ENCODE measurements at regions not wholly inside any gene's neighbourhood (a gene's known extent, or its start where the extent isn't known, plus 50 kb on each side); places are given as distances from the start of the nearest gene placed in this dataset.

GRCh38 chr12:45646851-45647581, 82.5 kb upstream of the ARID2 start:
- Histone ChIP-seq H3K4me3 (ENCODE audit: low read depth, low read length) (no peak overlapping the region), H2AFZ (ENCODE audit: low read length, unreplicated experiment) (no peak overlapping the region), H3K27me3 (ENCODE audit: insufficient read depth, low read length) (no peaks in the 10 kb centered on the region), H3K79me2 (ENCODE audit: control insufficient read depth, insufficient read depth, low read length, unreplicated experiment) (no peaks in the 10 kb centered on the region), H3K27ac (ENCODE audit: low read depth, low read length) (no peak overlapping the region), H3K36me3 (ENCODE audit: insufficient read depth, low read length) (no peaks in the 10 kb centered on the region), H3K4me1 (ENCODE audit: control insufficient read depth, insufficient read depth, low read length, unreplicated experiment) (no peaks in the 10 kb centered on the region)

- Histone ChIP-seq H3K4me3 (ENCODE audit: low read depth, low read length) (no peak overlapping the region), H3K36me3 (ENCODE audit: insufficient read depth, low read length) (no peaks in the 10 kb centered on the region), H3K27ac (ENCODE audit: low read depth, low read length) (no peak overlapping the region), H3K27me3 (ENCODE audit: insufficient read depth, low read length) (no peaks in the 10 kb centered on the region), H3K79me2 (ENCODE audit: control insufficient read depth, insufficient read depth, low read length, unreplicated experiment) (no peaks in the 10 kb centered on the region), H3K4me1 (ENCODE audit: control insufficient read depth, insufficient read depth, low read length, unreplicated experiment) (no peaks in the 10 kb centered on the region), H2AFZ (ENCODE audit: low read length, unreplicated experiment) (no peak overlapping the region)
Measured at GRCh38 chr12:45648070-45648469, 81.4 kb upstream of the ARID2 start.

- Histone ChIP-seq H2AFZ (ENCODE audit: low read length, unreplicated experiment) (no peak overlapping the region), H3K27ac (ENCODE audit: low read depth, low read length) (no peak overlapping the region), H3K4me1 (ENCODE audit: control insufficient read depth, insufficient read depth, low read length, unreplicated experiment) (no peaks in the 10 kb centered on the region), H3K36me3 (ENCODE audit: insufficient read depth, low read length) (no peaks in the 10 kb centered on the region), H3K4me3 (ENCODE audit: low read depth, low read length) (no peak overlapping the region), H3K27me3 (ENCODE audit: insufficient read depth, low read length) (no peaks in the 10 kb centered on the region), H3K79me2 (ENCODE audit: control insufficient read depth, insufficient read depth, low read length, unreplicated experiment) (no peaks in the 10 kb centered on the region)
Measured at GRCh38 chr12:45651029-45651428, 78.5 kb upstream of the ARID2 start.

GRCh38 chr12:45654002-45654665, 75.4 kb upstream of the ARID2 start:
- H3K4me3 ChIP-seq (ENCODE audit: low read depth, low read length) = no peak overlapping the region
- H3K27me3 ChIP-seq (ENCODE audit: insufficient read depth, low read length) = no peaks in the 10 kb centered on the region
- H3K27ac ChIP-seq (ENCODE audit: low read depth, low read length) = no peak overlapping the region
- no peak overlapping the region for H2AFZ ChIP-seq (ENCODE audit: low read length, unreplicated experiment)
- H3K4me1 ChIP-seq (ENCODE audit: control insufficient read depth, insufficient read depth, low read length, unreplicated experiment) = no peaks in the 10 kb centered on the region
- no peaks in the 10 kb centered on the region for H3K36me3 ChIP-seq (ENCODE audit: insufficient read depth, low read length)
- H3K79me2 ChIP-seq (ENCODE audit: control insufficient read depth, insufficient read depth, low read length, unreplicated experiment) = no peaks in the 10 kb centered on the region

GRCh38 chr12:45655186-45655585, 74.3 kb upstream of the ARID2 start:
- H3K27ac ChIP-seq (ENCODE audit: low read depth, low read length) = no peak overlapping the region
- H3K4me3 ChIP-seq (ENCODE audit: low read depth, low read length) = no peak overlapping the region
- H3K36me3 ChIP-seq (ENCODE audit: insufficient read depth, low read length) = no peaks in the 10 kb centered on the region
- no peaks in the 10 kb centered on the region for H3K79me2 ChIP-seq (ENCODE audit: control insufficient read depth, insufficient read depth, low read length, unreplicated experiment)
- H3K27me3 ChIP-seq (ENCODE audit: insufficient read depth, low read length) = no peaks in the 10 kb centered on the region
- H2AFZ ChIP-seq (ENCODE audit: low read length, unreplicated experiment) = no peak overlapping the region
- no peaks in the 10 kb centered on the region for H3K4me1 ChIP-seq (ENCODE audit: control insufficient read depth, insufficient read depth, low read length, unreplicated experiment)

GRCh38 chr12:45655743-45656142, 73.8 kb upstream of the ARID2 start:
- Histone ChIP-seq H2AFZ (ENCODE audit: low read length, unreplicated experiment) (no peak overlapping the region), H3K27ac (ENCODE audit: low read depth, low read length) (no peak overlapping the region), H3K27me3 (ENCODE audit: insufficient read depth, low read length) (no peaks in the 10 kb centered on the region), H3K4me3 (ENCODE audit: low read depth, low read length) (no peak overlapping the region), H3K79me2 (ENCODE audit: control insufficient read depth, insufficient read depth, low read length, unreplicated experiment) (no peaks in the 10 kb centered on the region), H3K36me3 (ENCODE audit: insufficient read depth, low read length) (no peaks in the 10 kb centered on the region), H3K4me1 (ENCODE audit: control insufficient read depth, insufficient read depth, low read length, unreplicated experiment) (peaks cover 3% of the 10 kb centered on the region)

GRCh38 chr12:45658020-45658419, 71.5 kb upstream of the ARID2 start:
- Histone ChIP-seq H3K27ac (ENCODE audit: low read depth, low read length) (no peak overlapping the region), H2AFZ (ENCODE audit: low read length, unreplicated experiment) (no peak overlapping the region), H3K27me3 (ENCODE audit: insufficient read depth, low read length) (no peaks in the 10 kb centered on the region), H3K4me1 (ENCODE audit: control insufficient read depth, insufficient read depth, low read length, unreplicated experiment) (peaks cover 7% of the 10 kb centered on the region), H3K4me3 (ENCODE audit: low read depth, low read length) (no peak overlapping the region), H3K79me2 (ENCODE audit: control insufficient read depth, insufficient read depth, low read length, unreplicated experiment) (no peaks in the 10 kb centered on the region), H3K36me3 (ENCODE audit: insufficient read depth, low read length) (no peaks in the 10 kb centered on the region)

- peaks cover 7% of the 10 kb centered on the region for H3K4me1 ChIP-seq (ENCODE audit: control insufficient read depth, insufficient read depth, low read length, unreplicated experiment)
- H2AFZ ChIP-seq (ENCODE audit: low read length, unreplicated experiment) = no peak overlapping the region
Measured at GRCh38 chr12:45660330-45660729, 69.2 kb upstream of the ARID2 start.

GRCh38 chr12:45663455-45663854, 66.1 kb upstream of the ARID2 start:
- peaks cover 8% of the 10 kb centered on the region for H3K4me1 ChIP-seq (ENCODE audit: control insufficient read depth, insufficient read depth, low read length, unreplicated experiment)
- H2AFZ ChIP-seq (ENCODE audit: low read length, unreplicated experiment) = no peak overlapping the region
- H3K27ac ChIP-seq (ENCODE audit: low read depth, low read length) = no peak overlapping the region
- H3K4me3 ChIP-seq (ENCODE audit: low read depth, low read length) = no peak overlapping the region
- no peaks in the 10 kb centered on the region for H3K36me3 ChIP-seq (ENCODE audit: insufficient read depth, low read length)
- H3K79me2 ChIP-seq (ENCODE audit: control insufficient read depth, insufficient read depth, low read length, unreplicated experiment) = no peaks in the 10 kb centered on the region
- H3K27me3 ChIP-seq (ENCODE audit: insufficient read depth, low read length) = no peaks in the 10 kb centered on the region

More at GRCh38 chr12:45660330-45660729, 69.2 kb upstream of the ARID2 start:
- Histone ChIP-seq H3K27ac (ENCODE audit: low read depth, low read length) (no peak overlapping the region), H3K27me3 (ENCODE audit: insufficient read depth, low read length) (no peaks in the 10 kb centered on the region), H3K79me2 (ENCODE audit: control insufficient read depth, insufficient read depth, low read length, unreplicated experiment) (no peaks in the 10 kb centered on the region), H3K4me3 (ENCODE audit: low read depth, low read length) (no peak overlapping the region), H3K36me3 (ENCODE audit: insufficient read depth, low read length) (no peaks in the 10 kb centered on the region)

GRCh38 chr12:45665941-45666340, 63.6 kb upstream of the ARID2 start:
- no peaks in the 10 kb centered on the region for H3K27me3 ChIP-seq (ENCODE audit: insufficient read depth, low read length)
- no peak overlapping the region for H2AFZ ChIP-seq (ENCODE audit: low read length, unreplicated experiment)
- no peak overlapping the region for H3K27ac ChIP-seq (ENCODE audit: low read depth, low read length)
- no peaks in the 10 kb centered on the region for H3K36me3 ChIP-seq (ENCODE audit: insufficient read depth, low read length)
- no peak overlapping the region for H3K4me3 ChIP-seq (ENCODE audit: low read depth, low read length)
- H3K79me2 ChIP-seq (ENCODE audit: control insufficient read depth, insufficient read depth, low read length, unreplicated experiment) = no peaks in the 10 kb centered on the region
- H3K4me1 ChIP-seq (ENCODE audit: control insufficient read depth, insufficient read depth, low read length, unreplicated experiment) = peaks cover 20% of the 10 kb centered on the region

- Histone ChIP-seq H3K27ac (ENCODE audit: low read depth, low read length) (no peak overlapping the region), H3K4me3 (ENCODE audit: low read depth, low read length) (no peak overlapping the region), H3K27me3 (ENCODE audit: insufficient read depth, low read length) (no peaks in the 10 kb centered on the region), H3K36me3 (ENCODE audit: insufficient read depth, low read length) (no peaks in the 10 kb centered on the region), H3K4me1 (ENCODE audit: control insufficient read depth, insufficient read depth, low read length, unreplicated experiment) (peaks cover 23% of the 10 kb centered on the region), H2AFZ (ENCODE audit: low read length, unreplicated experiment) (no peak overlapping the region), H3K79me2 (ENCODE audit: control insufficient read depth, insufficient read depth, low read length, unreplicated experiment) (no peaks in the 10 kb centered on the region)
Measured at GRCh38 chr12:45666396-45666795, 63.1 kb upstream of the ARID2 start.

Data from ACC112 (cell line).